ENCODE measurements at regions not wholly inside any gene's neighbourhood (a gene's known extent, or its start where the extent isn't known, plus 50 kb on each side); places are given as distances from the start of the nearest gene placed in this dataset.

DNA sequence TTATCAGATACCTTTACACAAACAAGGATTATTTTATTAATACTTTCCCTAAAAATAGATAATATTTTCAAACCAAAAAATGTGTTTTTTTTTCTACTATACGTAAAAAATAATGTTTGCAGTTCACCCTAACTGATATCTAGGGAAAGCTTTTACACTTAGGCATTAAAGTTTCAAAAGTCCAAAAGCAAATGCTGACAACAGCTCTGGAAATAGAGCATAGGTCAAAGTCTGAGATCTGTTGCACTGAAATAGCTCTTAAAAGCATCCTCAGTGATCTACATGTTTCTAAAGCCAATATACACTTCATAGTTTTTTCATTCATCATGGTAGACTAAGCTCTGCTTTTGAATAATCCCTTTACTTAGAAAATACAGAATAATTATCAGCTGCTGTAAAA, 222.8 kb downstream of the TRAM1L1 start:
- H3K4me3 ChIP-seq = no peak overlapping the region
- no peaks in the 10 kb centered on the region for H3K27me3 ChIP-seq
- intact Hi-C loops (cut with DNase I) = no loop called here
- DNase-seq (ENCODE audit: extremely low spot score in 2 of 2) = no peak
- no peaks in the 10 kb centered on the region for H3K4me1 ChIP-seq
- TF ChIP-seq, protein P1, sequence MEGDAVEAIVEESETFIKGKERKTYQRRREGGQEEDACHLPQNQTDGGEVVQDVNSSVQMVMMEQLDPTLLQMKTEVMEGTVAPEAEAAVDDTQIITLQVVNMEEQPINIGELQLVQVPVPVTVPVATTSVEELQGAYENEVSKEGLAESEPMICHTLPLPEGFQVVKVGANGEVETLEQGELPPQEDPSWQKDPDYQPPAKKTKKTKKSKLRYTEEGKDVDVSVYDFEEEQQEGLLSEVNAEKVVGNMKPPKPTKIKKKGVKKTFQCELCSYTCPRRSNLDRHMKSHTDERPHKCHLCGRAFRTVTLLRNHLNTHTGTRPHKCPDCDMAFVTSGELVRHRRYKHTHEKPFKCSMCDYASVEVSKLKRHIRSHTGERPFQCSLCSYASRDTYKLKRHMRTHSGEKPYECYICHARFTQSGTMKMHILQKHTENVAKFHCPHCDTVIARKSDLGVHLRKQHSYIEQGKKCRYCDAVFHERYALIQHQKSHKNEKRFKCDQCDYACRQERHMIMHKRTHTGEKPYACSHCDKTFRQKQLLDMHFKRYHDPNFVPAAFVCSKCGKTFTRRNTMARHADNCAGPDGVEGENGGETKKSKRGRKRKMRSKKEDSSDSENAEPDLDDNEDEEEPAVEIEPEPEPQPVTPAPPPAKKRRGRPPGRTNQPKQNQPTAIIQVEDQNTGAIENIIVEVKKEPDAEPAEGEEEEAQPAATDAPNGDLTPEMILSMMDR (IDR thresholded peaks at IDR 0.05) = no peak
- TF ChIP-seq POLR2AphosphoS5 (IDR thresholded peaks at IDR 0.05; ENCODE audit: insufficient read depth in 1 of 2, low read depth in 1 of 2) (no peak), POLR2A (IDR thresholded peaks at IDR 0.05) (no peak)
- no peaks in the 10 kb centered on the region for H3K9me3 ChIP-seq
- no peak overlapping the region for H3K27ac ChIP-seq
- H3K36me3 ChIP-seq = no peaks in the 10 kb centered on the region

DNA sequence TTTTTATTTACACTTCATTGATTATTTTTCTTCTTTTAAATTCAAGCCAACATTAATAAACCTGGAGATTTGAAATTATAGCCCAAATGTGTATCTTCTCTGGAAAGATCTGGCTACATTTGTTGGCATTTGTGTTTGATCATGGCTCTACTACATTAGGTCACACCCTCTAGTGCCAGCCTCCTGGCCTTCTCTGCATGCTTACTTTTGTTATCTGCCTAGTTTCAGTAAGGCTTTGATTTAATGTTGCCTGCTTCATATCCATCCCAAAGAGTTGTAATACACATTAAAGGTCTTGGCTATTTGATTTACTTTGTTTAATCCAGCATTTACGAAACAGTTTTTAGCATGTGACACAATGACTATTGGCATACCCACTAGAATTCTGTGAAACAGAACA, 224.5 kb downstream of the TRAM1L1 start:
- H3K9me3 ChIP-seq = no peaks in the 10 kb centered on the region
- intact Hi-C loops (cut with DNase I) = no loop called here

DNA sequence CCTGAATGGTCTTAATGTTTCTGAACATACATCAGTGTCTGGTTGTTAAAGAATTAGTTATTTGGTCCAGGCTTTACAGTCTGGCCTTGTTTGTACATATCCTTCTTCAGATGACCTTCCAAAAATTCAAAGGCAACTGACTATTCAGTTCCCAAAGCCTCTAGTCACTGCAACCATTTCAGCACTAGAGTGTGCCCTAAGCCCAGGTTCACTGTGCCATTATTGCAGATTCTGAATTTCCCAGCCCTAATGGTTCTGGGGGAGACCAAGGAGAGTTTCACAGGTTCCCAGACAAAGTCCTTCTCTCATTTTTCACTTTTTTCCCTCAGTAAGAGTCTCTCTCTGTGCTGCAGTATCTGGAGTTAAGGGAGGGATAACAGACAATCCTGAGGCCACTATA, 235.8 kb downstream of the TRAM1L1 start:
- no peak for DNase-seq (ENCODE audit: extremely low spot score in 2 of 2)
- Histone ChIP-seq H3K36me3 (no peaks in the 10 kb centered on the region), H3K27ac (no peak overlapping the region), H3K4me1 (no peaks in the 10 kb centered on the region), H3K27me3 (no peaks in the 10 kb centered on the region), H3K4me3 (no peak overlapping the region), H3K9me3 (no peaks in the 10 kb centered on the region)
- TF ChIP-seq POLR2AphosphoS5 (IDR thresholded peaks at IDR 0.05; ENCODE audit: insufficient read depth in 1 of 2, low read depth in 1 of 2) = no peak
- no peak for TF ChIP-seq POLR2A (IDR thresholded peaks at IDR 0.05)
- TF ChIP-seq, protein P1 (IDR thresholded peaks at IDR 0.05) = no peak
- intact Hi-C loops (cut with DNase I) = no loop called here

More for the DNA sequence above, 224.5 kb downstream of the TRAM1L1 start:
- Histone ChIP-seq H3K27me3 (no peaks in the 10 kb centered on the region), H3K4me3 (no peak overlapping the region), H3K4me1 (no peaks in the 10 kb centered on the region), H3K36me3 (no peaks in the 10 kb centered on the region), H3K27ac (no peak overlapping the region)
- no peak for DNase-seq (ENCODE audit: extremely low spot score in 2 of 2)
- TF ChIP-seq POLR2AphosphoS5 (IDR thresholded peaks at IDR 0.05; ENCODE audit: insufficient read depth in 1 of 2, low read depth in 1 of 2) (no peak), POLR2A (IDR thresholded peaks at IDR 0.05) (no peak)
- TF ChIP-seq, protein P1 (IDR thresholded peaks at IDR 0.05) = no peak

DNA sequence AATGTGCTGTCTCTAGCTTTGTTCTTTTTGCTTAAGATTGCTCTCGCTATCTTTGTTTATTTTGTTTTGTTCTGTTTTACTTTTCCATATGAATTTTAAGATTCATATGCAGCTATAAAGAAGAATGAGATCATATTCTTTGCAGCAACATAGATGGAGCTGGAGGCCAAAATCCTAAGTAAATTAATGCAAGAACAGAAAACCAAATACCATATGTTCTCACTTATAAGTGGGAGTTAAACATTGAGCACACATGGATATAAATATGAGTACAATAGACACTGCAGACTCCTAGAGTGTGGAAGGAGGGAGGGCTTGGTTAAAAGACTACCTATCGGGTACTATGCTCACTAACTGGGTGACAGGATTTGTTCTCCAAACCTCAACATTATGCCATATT, 237.8 kb downstream of the TRAM1L1 start:
- H3K4me1 ChIP-seq = no peaks in the 10 kb centered on the region
- no peak overlapping the region for H3K27ac ChIP-seq
- no peaks in the 10 kb centered on the region for H3K36me3 ChIP-seq
- intact Hi-C loops (cut with DNase I) = no loop called here
- H3K4me3 ChIP-seq = no peak overlapping the region
- DNase-seq (ENCODE audit: extremely low spot score in 2 of 2) = no peak
- no peaks in the 10 kb centered on the region for H3K27me3 ChIP-seq
- TF ChIP-seq POLR2AphosphoS5 (IDR thresholded peaks at IDR 0.05; ENCODE audit: insufficient read depth in 1 of 2, low read depth in 1 of 2) (no peak), POLR2A (IDR thresholded peaks at IDR 0.05) (no peak)
- TF ChIP-seq, protein P1 (IDR thresholded peaks at IDR 0.05) = no peak
- no peaks in the 10 kb centered on the region for H3K9me3 ChIP-seq

DNA sequence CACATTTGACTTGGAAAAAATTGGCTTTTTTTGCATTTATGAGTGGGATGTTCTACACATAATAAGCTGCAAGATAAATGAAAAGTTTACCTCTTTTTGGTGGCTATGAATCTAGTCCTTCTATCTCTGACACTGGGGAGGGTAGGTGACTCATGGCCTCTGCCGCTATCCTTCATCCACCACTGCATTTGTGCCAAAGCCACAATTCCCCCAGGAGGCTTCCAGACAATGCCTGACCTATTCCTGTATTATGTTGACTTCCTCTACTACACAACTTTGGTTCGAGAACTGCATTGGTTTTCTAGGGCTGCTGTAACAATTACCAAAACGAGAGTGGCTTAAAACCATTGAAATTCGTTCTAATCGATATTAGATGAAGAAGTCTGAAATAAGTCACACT, 245.6 kb downstream of the TRAM1L1 start:
- Histone ChIP-seq H3K27me3 (no peaks in the 10 kb centered on the region), H3K4me1 (no peaks in the 10 kb centered on the region), H3K27ac (no peak overlapping the region), H3K4me3 (no peak overlapping the region), H3K36me3 (no peaks in the 10 kb centered on the region), H3K9me3 (no peaks in the 10 kb centered on the region)
- TF ChIP-seq POLR2AphosphoS5 (IDR thresholded peaks at IDR 0.05; ENCODE audit: insufficient read depth in 1 of 2, low read depth in 1 of 2) (no peak), POLR2A (IDR thresholded peaks at IDR 0.05) (no peak)
- TF ChIP-seq, protein P1 (IDR thresholded peaks at IDR 0.05) = no peak
- no peak for DNase-seq (ENCODE audit: extremely low spot score in 2 of 2)
- intact Hi-C loops (cut with DNase I) = no loop called here

Data from vagina (tissue), 2 donors.